ENCODE measurements at regions not wholly inside any gene's neighbourhood (a gene's known extent, or its start where the extent isn't known, plus 50 kb on each side); places are given as distances from the start of the nearest gene placed in this dataset.

- H3K4me1 ChIP-seq, result no peaks in the 10 kb centered on the region
- no peak for ATAC-seq
- FAIRE-seq, result no peak
- DNase-seq (ENCODE audit: low read depth in 1 of 2, low spot score in 1 of 2), result no peak
- no peak overlapping the region for H3K4me2 ChIP-seq
- no peak overlapping the region for H3K27ac ChIP-seq
- CTCF ChIA-PET, result no interaction called here
- TF ChIP-seq SMC3 (IDR thresholded peaks at IDR 0.05), result no peak
- TF ChIP-seq JUN (IDR thresholded peaks at IDR 0.05), result no peak
- no peak for TF ChIP-seq ZSCAN20 (CRISPR knock-in tag; IDR thresholded peaks at IDR 0.05)
- no peak for TF ChIP-seq FOSB (CRISPR knock-in tag; IDR thresholded peaks at IDR 0.05)
- TF ChIP-seq NPAS2 (CRISPR knock-in tag; IDR thresholded peaks at IDR 0.05; ENCODE audit: borderline replicate concordance), result no peak
- TF ChIP-seq FOSL2 (IDR thresholded peaks at IDR 0.05), result no peak
- TF ChIP-seq FOSL2 (CRISPR knock-in tag; IDR thresholded peaks at IDR 0.05), result no peak
- TF ChIP-seq POLR2AphosphoS2 (conservative IDR thresholded peaks at IDR 0.05; ENCODE audit: low read length), result no peak
- no peak for TF ChIP-seq EHF (CRISPR knock-in tag; IDR thresholded peaks at IDR 0.05)
- TF ChIP-seq CHD2 (IDR thresholded peaks at IDR 0.05; ENCODE audit: low read length, partially characterized antibody), result no peak
- TF ChIP-seq KDM5A (IDR thresholded peaks at IDR 0.05), result no peak
- TF ChIP-seq BHLHE40 (IDR thresholded peaks at IDR 0.05; ENCODE audit: low read depth, low read length), result no peak
- no peak for TF ChIP-seq ESRRA (IDR thresholded peaks at IDR 0.05; ENCODE audit: borderline replicate concordance, low read length)
- TF ChIP-seq ZNF302 (CRISPR knock-in tag; IDR thresholded peaks at IDR 0.05), result no peak
- TF ChIP-seq HOXA7 (CRISPR knock-in tag; IDR thresholded peaks at IDR 0.05), result no peak
- TF ChIP-seq HDAC2 (IDR thresholded peaks at IDR 0.05), result no peak
- TF ChIP-seq BCL3 (IDR thresholded peaks at IDR 0.05), result no peak
- H3K4me3 ChIP-seq, result no peak overlapping the region
- POLR2A ChIA-PET, result no interaction called here
- H3K9me3 ChIP-seq, result no peaks in the 10 kb centered on the region
- WGBS (ENCODE audit: missing lambda C conversion rate), result 0% methylated on average over 1 of the region's 1 CpG
Observed at GRCh38 chr7:126052229-126052628, 1122.6 kb upstream of the POT1 start.

- 0% methylated on average over 1 of the region's 1 CpG for WGBS (ENCODE audit: missing lambda C conversion rate)
- no peak for DNase-seq (ENCODE audit: low read depth in 1 of 2, low spot score in 1 of 2)
- ChIA-PET POLR2A (no interaction called here), CTCF (no interaction called here)
- Histone ChIP-seq H3K4me1 (no peaks in the 10 kb centered on the region), H3K4me2 (no peak overlapping the region), H3K27ac (no peak overlapping the region), H3K4me3 (no peak overlapping the region), H3K9me3 (no peaks in the 10 kb centered on the region; the same call in 2 of the 3 replicates)
- no peak for FAIRE-seq
- TF ChIP-seq JUNB (IDR thresholded peaks at IDR 0.05) (no peak), JUN (IDR thresholded peaks at IDR 0.05) (no peak), RNF2 (IDR thresholded peaks at IDR 0.05; ENCODE audit: borderline replicate concordance, low read depth) (no peak), E2F6 (IDR thresholded peaks at IDR 0.05; ENCODE audit: borderline replicate concordance, low read depth) (no peak), SMC3 (IDR thresholded peaks at IDR 0.05) (no peak), RARB (CRISPR knock-in tag; IDR thresholded peaks at IDR 0.05) (no peak), EHF (CRISPR knock-in tag; IDR thresholded peaks at IDR 0.05) (no peak), ATOH8 (CRISPR knock-in tag; IDR thresholded peaks at IDR 0.05; ENCODE audit: low read depth) (no peak), MYC (IDR thresholded peaks at IDR 0.05; ENCODE audit: borderline replicate concordance, low read length) (no peak)
- ATAC-seq, result no peak
Observed at GRCh38 chr7:126044662-126045061, 1115.0 kb upstream of the POT1 start.

GRCh38 chr7:126041472-126041871, 1111.8 kb upstream of the POT1 start:
- no peak for ATAC-seq
- CTCF ChIA-PET, result no interaction called here
- TF ChIP-seq MAX (IDR thresholded peaks at IDR 0.05), result no peak
- no peak for TF ChIP-seq CBX8 (IDR thresholded peaks at IDR 0.05)
- no peak for TF ChIP-seq HOXB5 (CRISPR knock-in tag; IDR thresholded peaks at IDR 0.05)
- no peak for TF ChIP-seq HOXA7 (CRISPR knock-in tag; IDR thresholded peaks at IDR 0.05)
- no peak for TF ChIP-seq JUNB (IDR thresholded peaks at IDR 0.05)
- no peak for TF ChIP-seq JUN (IDR thresholded peaks at IDR 0.05)
- TF ChIP-seq ATOH8 (CRISPR knock-in tag; IDR thresholded peaks at IDR 0.05; ENCODE audit: low read depth), result no peak
- no peak for TF ChIP-seq CEBPB (IDR thresholded peaks at IDR 0.05)
- no peak for TF ChIP-seq RARB (CRISPR knock-in tag; IDR thresholded peaks at IDR 0.05)
- no peak for TF ChIP-seq RFX5 (IDR thresholded peaks at IDR 0.05)
- no peak for TF ChIP-seq SMC3 (IDR thresholded peaks at IDR 0.05)
- TF ChIP-seq NR3C1 (IDR thresholded peaks at IDR 0.05), result no peak
- no peak for TF ChIP-seq ESRRA (IDR thresholded peaks at IDR 0.05; ENCODE audit: borderline replicate concordance, low read length)
- no peak for TF ChIP-seq USF2 (IDR thresholded peaks at IDR 0.05)
- no peak for TF ChIP-seq CTCF (IDR thresholded peaks at IDR 0.05)

More at GRCh38 chr7:126041472-126041871, 1111.8 kb upstream of the POT1 start:
- H3K4me3 ChIP-seq, result no peak overlapping the region
- H3K9me3 ChIP-seq, result no peaks in the 10 kb centered on the region; the same call in 2 of the 3 replicates
- no peak overlapping the region for H3K4me2 ChIP-seq
- no peak overlapping the region for H3K27ac ChIP-seq
- 26% methylated on average over 5 of the region's 5 CpGs for WGBS (ENCODE audit: missing lambda C conversion rate)
- H3K4me1 ChIP-seq, result no peaks in the 10 kb centered on the region
- POLR2A ChIA-PET, result no interaction called here
- DNase-seq (ENCODE audit: low read depth in 1 of 2, low spot score in 1 of 2) (no peak), FAIRE-seq (no peak)
